Adipocyte (in vitro differentiated cells): ENCODE measurements at regions not wholly inside any gene's neighbourhood (a gene's known extent, or its start where the extent isn't known, plus 50 kb on each side); places are given as distances from the start of the nearest gene placed in this dataset.
A peak's percentile ranks its signal among the peaks of the same experiment; 100 is the strongest.
"Not testable (repeated sequence)": the region's sequence is repeated elsewhere in the genome, so short reads cannot be mapped to it uniquely, and the experiment has no call there.

Source experiments
- DNase-seq: peaks from one replicate; pipeline ENCODE4 v3.0.0-alpha.2; 2015; ENCODE audit warnings: low read depth
- H3K27me3 ChIP-seq: replicated peaks from 2 replicates; pipeline ENCODE4 v1.7.0; 2013; ENCODE audit warnings: mild to moderate bottlenecking, low read length, moderate library complexity; ENCODE audit not compliant: control insufficient read depth, insufficient read depth
- H3K36me3 ChIP-seq: 2 replicates; pipeline ENCODE4 v1.7.0; 2013; ENCODE audit warnings: low read length, mild to moderate bottlenecking, moderate library complexity; ENCODE audit not compliant: control insufficient read depth, insufficient read depth, severe bottlenecking
- H3K4me1 ChIP-seq: 2 replicates; pipeline ENCODE4 v1.7.0; 2013; ENCODE audit warnings: mild to moderate bottlenecking, low read length, moderate library complexity; ENCODE audit not compliant: control insufficient read depth, insufficient read depth
- H3K4me3 ChIP-seq: 2 replicates; pipeline ENCODE4 v1.7.0; 2013; ENCODE audit warnings: mild to moderate bottlenecking, low read length, moderate library complexity
- H3K9ac ChIP-seq: 2 replicates; pipeline ENCODE4 v1.7.0; 2013; ENCODE audit warnings: mild to moderate bottlenecking, low read length, moderate library complexity
- H3K9me3 ChIP-seq: 2 replicates; pipeline ENCODE4 v1.7.0; 2013; ENCODE audit warnings: mild to moderate bottlenecking, low read length, moderate library complexity; ENCODE audit not compliant: control insufficient read depth

DNA sequence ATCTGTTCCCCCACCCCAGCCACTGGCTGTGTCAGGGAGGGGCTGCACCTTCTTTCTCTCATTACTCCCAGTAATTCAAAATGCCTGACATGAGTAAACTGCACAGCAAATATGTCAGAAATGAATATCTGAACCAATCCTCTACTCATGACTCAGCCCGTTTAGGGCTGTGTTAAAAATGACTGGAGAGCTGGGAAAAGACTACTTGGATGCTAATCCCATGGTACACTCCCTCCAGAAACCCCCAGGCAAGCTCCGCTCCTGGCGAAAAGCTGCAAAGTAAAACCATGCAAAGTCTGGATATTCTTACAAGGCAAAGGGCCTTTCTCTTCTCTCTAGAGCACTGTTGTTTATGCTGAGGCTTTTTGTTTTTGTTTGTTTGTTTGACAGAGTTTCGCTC lies 448.1 kb upstream of the DYNLRB2 start:
- DNase-seq, result peak; percentile 27
- peaks cover 15% of the 10 kb centered on the region for H3K9me3 ChIP-seq
- no peaks in the 10 kb centered on the region for H3K36me3 ChIP-seq
- H3K9ac ChIP-seq, result no peak overlapping the region
- H3K27me3 ChIP-seq, result no peaks in the 10 kb centered on the region
- no peaks in the 10 kb centered on the region for H3K4me1 ChIP-seq
- no peak overlapping the region for H3K4me3 ChIP-seq

DNA sequence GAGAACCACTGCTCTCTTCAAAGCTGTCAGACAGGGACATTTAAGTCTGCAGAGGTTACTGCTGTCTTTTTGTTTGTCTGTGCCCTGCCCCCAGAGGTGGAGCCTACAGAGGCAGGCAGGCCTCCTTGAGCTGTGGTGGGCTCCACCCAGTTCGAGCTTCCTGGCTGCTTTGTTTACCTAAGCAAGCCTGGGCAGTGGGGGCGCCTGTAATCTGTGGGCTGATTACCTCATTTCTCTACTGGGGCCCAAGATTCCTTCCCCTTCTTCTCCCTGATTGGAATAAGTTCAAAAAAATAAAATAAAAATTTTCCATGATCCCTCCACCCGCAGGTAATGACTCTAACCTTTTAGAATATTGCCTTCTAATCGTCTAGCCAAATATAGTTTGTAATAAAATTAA lies 449.3 kb upstream of the DYNLRB2 start:
- DNase-seq, H3K27me3 ChIP-seq, H3K4me3 ChIP-seq, H3K4me1 ChIP-seq, H3K36me3 ChIP-seq, H3K9me3 ChIP-seq, H3K9ac ChIP-seq: not testable (repeated sequence)

DNA sequence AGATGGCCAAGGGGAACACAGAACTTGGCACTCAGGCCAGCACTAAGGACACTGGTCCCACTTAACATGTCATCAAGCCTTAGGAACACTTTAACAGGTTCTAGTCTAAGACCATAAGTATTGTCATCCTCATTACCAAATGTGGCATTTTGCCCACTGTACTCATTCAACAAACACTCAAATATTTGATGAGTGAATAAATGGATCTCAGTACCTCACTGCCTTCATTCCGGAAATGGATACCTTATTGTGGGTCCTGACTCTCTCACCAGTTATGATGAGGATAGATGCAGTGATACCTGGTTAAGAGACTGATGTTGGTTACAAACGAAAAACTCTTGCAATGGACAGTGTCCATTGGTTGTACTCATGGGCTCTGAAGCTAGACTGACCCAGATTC lies 455.2 kb upstream of the DYNLRB2 start:
- no peak overlapping the region for H3K9ac ChIP-seq
- H3K4me1 ChIP-seq, result peaks cover 9% of the 10 kb centered on the region
- H3K36me3 ChIP-seq, result no peaks in the 10 kb centered on the region
- H3K4me3 ChIP-seq, result no peak overlapping the region
- DNase-seq, result no peak
- H3K9me3 ChIP-seq, result no peaks in the 10 kb centered on the region
- no peaks in the 10 kb centered on the region for H3K27me3 ChIP-seq

DNA sequence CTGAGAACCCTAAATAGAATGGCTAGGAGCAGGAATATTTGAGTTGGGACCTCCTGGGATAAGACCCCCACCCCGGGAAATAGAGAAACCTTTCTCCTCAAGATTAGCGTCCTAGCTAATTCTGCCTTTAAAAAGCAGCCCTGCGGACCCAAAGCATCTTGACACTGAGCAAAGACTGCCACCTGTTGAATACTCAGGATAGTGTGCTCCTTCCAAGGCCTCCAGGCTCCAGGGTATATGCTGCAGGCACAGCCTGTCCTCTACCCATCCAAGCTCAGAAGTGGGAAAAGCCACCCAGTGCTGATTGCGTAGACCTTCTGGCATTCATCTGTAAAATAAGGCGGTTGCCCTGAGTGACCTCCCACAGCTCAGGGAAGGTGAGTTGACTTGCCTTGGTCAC lies 456.2 kb upstream of the DYNLRB2 start:
- Histone ChIP-seq H3K9me3 (no peaks in the 10 kb centered on the region), H3K27me3 (no peaks in the 10 kb centered on the region), H3K9ac (no peak overlapping the region), H3K4me1 (peaks cover 9% of the 10 kb centered on the region), H3K4me3 (no peak overlapping the region), H3K36me3 (no peaks in the 10 kb centered on the region)
- DNase-seq, result peak; percentile 41

DNA sequence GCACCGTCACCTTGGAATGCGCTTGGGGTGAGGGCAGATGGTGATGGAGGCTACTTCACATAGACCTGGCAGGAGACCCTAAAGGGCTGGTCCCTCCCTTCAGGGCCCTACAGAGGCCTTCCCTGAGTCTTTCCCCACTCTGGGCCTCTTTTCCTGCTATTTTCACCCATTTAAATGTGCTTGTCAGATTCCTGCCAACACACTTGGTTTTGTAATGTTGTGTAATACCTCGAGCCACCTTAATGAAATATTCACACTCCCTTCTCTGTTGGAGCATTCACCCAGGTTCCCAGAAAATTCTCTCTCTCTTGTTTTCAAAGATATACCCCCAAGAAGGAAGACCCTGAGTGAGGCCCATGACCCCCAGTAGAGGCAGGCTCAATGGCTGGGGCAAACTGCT lies 456.6 kb upstream of the DYNLRB2 start:
- Histone ChIP-seq H3K27me3 (no peaks in the 10 kb centered on the region), H3K9me3 (no peaks in the 10 kb centered on the region), H3K4me3 (no peak overlapping the region), H3K4me1 (peaks cover 9% of the 10 kb centered on the region), H3K36me3 (no peaks in the 10 kb centered on the region), H3K9ac (no peak overlapping the region)
- no peak for DNase-seq

DNA sequence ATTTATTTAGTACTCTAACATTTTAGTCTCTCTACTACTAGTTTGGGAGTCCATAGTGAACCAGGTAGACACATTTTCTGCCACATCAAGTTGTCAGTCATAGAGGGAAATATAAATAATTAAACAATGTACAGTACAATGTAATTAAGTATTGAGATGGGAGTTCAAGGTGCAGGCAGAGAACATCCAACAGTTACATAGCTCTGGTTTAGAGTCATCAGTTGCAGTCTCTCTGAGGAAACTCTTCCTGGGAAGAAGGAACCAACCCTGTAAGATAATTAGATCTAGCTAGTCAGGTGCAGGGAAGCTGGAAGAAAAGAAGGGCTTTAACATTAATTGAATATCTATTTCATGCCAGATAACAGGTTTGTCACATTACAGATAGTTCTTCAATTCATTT lies 457.9 kb upstream of the DYNLRB2 start:
- no peaks in the 10 kb centered on the region for H3K9me3 ChIP-seq
- no peak for DNase-seq
- H3K4me3 ChIP-seq, result no peak overlapping the region
- no peaks in the 10 kb centered on the region for H3K27me3 ChIP-seq
- no peaks in the 10 kb centered on the region for H3K36me3 ChIP-seq
- H3K9ac ChIP-seq, result no peak overlapping the region
- peaks cover 9% of the 10 kb centered on the region for H3K4me1 ChIP-seq

DNA sequence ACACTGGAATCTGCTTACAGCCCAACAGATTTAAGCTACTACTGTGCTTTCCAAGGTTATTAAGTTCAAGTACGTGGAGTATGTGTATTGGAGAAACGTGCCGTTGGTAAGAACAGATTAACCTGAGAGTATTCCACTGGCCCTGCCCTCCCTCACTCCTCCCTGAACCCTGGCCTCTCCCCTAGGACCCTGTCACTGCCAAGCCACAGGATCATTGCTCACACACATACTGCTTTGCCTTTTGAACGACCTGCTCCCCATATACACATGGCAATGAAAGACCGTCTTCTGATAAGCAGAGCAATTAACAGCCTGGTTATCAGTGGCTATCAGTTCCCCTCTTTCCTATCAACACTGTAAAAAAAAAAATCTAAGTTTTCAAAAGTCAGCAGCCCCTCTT lies 458.9 kb upstream of the DYNLRB2 start:
- no peak for DNase-seq
- Histone ChIP-seq H3K4me3 (no peak overlapping the region), H3K9me3 (no peaks in the 10 kb centered on the region), H3K36me3 (no peaks in the 10 kb centered on the region), H3K9ac (no peak overlapping the region), H3K4me1 (peaks cover 9% of the 10 kb centered on the region), H3K27me3 (no peaks in the 10 kb centered on the region)

DNA sequence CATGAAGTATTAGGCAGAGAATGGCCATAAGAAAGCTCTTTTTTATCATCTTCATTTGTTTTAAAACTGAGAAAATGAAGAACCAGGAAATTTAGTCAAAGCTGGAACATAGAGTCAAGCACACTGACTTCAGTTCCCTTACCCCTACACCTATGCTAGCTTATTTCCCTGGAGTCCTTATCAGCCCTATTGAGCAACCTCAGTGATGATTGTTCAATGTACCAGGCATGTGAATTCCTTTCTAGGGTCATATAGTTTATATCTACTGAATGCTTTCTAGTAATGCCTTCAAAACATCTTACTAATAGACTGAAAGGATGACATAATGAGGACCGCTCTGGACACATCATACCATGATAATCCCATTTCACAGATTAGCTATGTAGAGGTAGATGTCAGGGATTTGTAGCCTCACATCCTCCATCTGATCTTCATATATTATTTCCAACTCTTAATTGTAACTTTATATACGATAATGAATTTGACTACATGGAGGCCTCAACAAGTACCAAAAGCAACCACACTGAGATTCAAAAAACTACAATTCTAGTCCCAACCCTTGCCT lies 460.4 kb upstream of the DYNLRB2 start:
- no peaks in the 10 kb centered on the region for H3K36me3 ChIP-seq
- no peaks in the 10 kb centered on the region for H3K9me3 ChIP-seq
- no peaks in the 10 kb centered on the region for H3K27me3 ChIP-seq
- H3K4me3 ChIP-seq, result no peak overlapping the region
- no peak overlapping the region for H3K9ac ChIP-seq
- DNase-seq, result no peak
- peaks cover 9% of the 10 kb centered on the region for H3K4me1 ChIP-seq

DNA sequence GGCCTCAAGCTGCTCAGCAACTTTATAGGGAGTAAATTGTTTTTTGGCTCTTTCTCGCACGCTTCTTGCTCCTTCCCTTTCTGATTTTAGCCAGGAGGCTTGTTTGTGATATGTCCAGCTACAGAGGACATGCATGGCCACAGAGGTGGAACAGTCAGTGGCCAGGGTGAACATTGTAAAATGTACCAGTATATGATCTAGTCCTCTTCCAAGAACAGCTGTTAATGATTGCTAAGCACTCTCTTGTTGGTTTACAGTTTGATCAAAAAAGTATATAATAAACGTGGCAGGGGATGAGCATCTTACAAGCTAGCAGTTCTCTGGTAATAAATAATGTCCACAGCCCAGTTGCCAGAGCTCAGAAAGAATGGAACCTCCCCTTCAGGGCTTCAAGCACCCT lies 461.7 kb upstream of the DYNLRB2 start:
- DNase-seq, result no peak
- Histone ChIP-seq H3K36me3 (no peaks in the 10 kb centered on the region), H3K4me3 (no peak overlapping the region), H3K9ac (no peak overlapping the region), H3K4me1 (peaks cover 3% of the 10 kb centered on the region), H3K27me3 (no peaks in the 10 kb centered on the region), H3K9me3 (no peaks in the 10 kb centered on the region)

DNA sequence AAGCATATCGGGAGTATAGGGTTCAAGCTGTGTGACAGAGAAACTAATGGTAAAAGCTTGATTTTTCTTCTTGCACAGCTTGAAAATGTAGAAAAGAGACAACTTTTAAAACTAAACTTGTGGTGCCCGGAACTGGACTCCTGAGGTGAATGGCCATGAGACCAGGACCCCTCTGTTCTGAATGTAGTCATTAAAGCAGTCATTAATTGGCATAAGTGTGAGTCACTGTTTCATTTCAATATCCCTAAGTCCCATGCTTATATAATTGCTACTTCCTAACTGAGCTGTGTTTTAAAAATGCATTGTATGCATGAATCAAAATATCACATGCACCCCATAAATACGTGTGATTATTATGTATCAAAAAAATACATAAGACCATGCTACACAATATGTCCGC lies 463.1 kb upstream of the DYNLRB2 start:
- Histone ChIP-seq H3K27me3 (no peaks in the 10 kb centered on the region), H3K36me3 (no peaks in the 10 kb centered on the region), H3K9ac (no peak overlapping the region), H3K4me1 (no peaks in the 10 kb centered on the region), H3K9me3 (no peaks in the 10 kb centered on the region), H3K4me3 (no peak overlapping the region)
- DNase-seq, result no peak

DNA sequence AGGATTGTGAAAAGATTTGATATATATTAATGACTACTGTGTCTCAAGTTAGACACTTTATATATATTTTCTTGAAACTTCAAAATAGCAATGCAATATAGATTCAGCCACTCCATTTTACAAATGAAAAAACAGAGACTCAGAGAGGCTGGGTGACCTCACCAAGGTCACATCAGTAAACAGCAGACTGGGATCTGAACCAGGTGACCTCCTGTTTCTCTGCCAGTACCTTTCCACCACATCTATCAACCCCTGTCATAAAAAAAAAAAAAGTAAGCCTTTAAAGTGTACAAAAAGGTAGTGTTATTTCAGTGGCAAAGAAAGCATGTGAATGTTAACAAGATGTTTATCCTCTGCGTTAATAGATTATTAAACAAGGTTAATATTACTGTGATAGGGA lies 466.5 kb upstream of the DYNLRB2 start:
- H3K9me3 ChIP-seq, result peaks cover 7% of the 10 kb centered on the region
- H3K4me1 ChIP-seq, result no peaks in the 10 kb centered on the region
- H3K4me3 ChIP-seq, result no peak overlapping the region
- H3K36me3 ChIP-seq, result no peaks in the 10 kb centered on the region
- no peak overlapping the region for H3K9ac ChIP-seq
- no peaks in the 10 kb centered on the region for H3K27me3 ChIP-seq
- DNase-seq, result no peak

DNA sequence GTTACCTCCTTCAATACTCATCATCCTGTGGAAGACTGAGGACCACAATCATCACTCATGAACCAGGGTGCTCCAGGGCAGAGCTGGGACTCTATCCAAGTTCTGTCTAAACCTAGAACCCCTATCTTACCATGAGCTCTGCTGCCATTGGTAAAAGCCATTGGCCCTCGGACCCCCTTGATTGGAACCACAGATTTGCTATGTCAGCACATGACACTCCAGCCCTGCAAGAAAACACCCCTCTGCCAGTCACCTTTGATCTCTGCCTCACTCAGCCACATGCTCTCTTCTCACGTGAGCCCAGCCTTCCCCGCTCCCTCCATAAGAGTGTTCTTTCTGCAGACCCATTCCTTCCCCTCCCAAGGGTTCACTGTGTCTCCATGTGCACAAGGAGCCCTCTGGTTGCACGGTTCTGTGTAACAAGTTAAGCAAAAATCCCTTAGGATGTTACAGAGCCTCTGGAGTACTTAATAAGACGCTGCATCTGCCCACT lies 468.8 kb upstream of the DYNLRB2 start:
- H3K36me3 ChIP-seq, result no peaks in the 10 kb centered on the region

More for the DNA sequence above, 468.8 kb upstream of the DYNLRB2 start:
- no peak for DNase-seq
- H3K4me1 ChIP-seq, result no peaks in the 10 kb centered on the region
- no peak overlapping the region for H3K4me3 ChIP-seq
- no peaks in the 10 kb centered on the region for H3K27me3 ChIP-seq
- no peak overlapping the region for H3K9ac ChIP-seq
- H3K9me3 ChIP-seq, result peaks cover 8% of the 10 kb centered on the region
